HuH-7 (cell line): ENCODE measurements at regions not wholly inside any gene's neighbourhood (a gene's known extent, or its start where the extent isn't known, plus 50 kb on each side); places are given as distances from the start of the nearest gene placed in this dataset.

Source experiments
- DNase-seq: peaks from one replicate; pipeline ENCODE4 v3.0.0; 2011; ENCODE audit warnings: low spot score

GRCh38 chr16:6498858-6499257 is 833.8 kb upstream of the RBFOX1 start:
- DNase-seq, result no peak

DNA sequence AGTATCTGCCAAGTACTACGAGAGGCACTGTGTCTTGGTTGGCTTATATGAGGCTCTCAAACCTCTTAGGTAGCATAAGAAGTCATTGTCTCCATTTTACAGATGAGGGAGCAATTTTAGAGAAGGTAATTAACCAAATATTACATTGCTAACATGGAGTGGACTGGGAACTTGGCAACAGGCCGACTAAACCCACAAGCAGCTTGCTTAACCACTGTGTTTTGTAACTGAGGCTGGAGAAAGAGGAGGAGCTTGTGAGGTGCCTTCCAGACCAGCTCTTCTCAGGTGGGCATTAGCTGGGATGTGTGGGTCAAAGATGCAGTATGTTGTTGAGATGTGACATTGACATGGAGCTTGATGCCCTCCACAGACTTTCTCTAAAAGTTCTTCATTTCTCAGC is 835.6 kb upstream of the RBFOX1 start:
- DNase-seq, result no peak

- no peak for DNase-seq
Measured at GRCh38 chr16:6495486-6496210, 837.0 kb upstream of the RBFOX1 start.

GRCh38 chr16:6494716-6495115 is 837.9 kb upstream of the RBFOX1 start:
- DNase-seq, result no peak

- DNase-seq, result no peak
Measured at GRCh38 chr16:6493555-6493954, 839.1 kb upstream of the RBFOX1 start.

GRCh38 chr16:6492742-6493141 is 839.9 kb upstream of the RBFOX1 start:
- no peak for DNase-seq

- no peak for DNase-seq
Measured at GRCh38 chr16:6484935-6485334, 847.7 kb upstream of the RBFOX1 start.

GRCh38 chr16:6484081-6484480 is 848.6 kb upstream of the RBFOX1 start:
- DNase-seq, result no peak

DNA sequence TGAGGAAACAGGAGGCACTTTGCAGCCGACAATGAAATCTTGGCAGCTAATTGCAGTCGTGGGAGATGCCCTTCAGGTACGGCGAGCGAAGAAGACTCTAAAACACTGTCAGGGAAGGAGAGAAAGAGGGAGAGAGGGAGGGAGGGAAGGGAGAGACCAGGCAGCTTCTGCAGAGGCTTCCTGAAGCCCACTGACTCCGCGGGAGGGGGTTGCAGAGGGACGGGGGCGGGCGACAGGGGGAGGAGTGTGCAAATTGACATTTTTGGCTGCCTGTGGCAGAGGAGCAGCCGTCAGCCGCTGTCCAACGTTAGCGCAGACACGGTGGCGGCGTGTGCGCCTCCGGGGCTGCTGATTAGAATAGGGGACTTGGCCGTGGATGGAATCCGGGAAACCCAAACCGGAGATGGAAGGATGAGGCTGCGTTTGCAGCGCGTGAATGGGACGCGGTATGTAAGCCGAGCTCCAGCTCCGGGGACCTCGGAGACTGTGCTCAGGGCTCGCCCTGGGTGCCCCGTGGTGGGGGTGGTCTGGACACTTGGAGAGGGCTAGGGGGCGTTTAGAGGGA is 849.1 kb upstream of the RBFOX1 start:
- DNase-seq, result no peak

DNA sequence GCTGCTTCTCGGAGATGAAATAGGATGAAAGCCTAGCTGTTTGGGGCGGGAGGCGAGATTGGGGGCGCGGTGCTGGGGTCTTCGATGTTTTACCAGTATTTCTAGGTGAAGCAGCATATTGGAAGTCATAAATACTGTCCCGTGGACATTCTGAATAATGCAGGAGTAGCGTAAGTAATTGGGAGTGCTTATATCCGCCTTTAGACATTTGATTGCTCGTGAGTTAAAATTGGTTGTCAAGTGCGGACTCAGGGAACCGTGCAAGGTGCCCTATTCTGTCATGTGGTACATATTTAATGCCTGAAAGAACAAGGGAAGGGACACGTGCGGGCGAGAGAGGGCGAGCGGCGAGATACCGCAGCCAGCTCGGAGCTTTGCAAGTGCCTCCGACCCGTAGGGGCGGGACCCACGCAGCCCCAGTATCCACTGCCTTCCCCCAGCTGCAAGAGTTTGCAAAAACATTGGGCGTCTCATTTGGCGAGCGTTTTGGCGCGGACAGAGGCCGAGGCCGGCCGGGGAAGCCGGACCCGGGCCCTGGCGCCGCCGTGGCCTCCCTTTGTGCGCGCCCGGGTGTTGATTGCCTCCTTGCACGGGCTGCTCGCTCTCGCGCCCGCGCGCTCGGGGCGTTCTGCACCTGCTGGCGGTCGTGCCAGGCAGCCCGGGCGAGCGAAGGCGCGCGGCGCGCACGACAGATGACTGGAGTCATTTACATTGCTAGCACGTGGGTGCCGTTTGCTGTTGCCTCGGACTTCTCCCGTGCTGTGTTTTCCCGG is 849.8 kb upstream of the RBFOX1 start:
- DNase-seq, result no peak

DNA sequence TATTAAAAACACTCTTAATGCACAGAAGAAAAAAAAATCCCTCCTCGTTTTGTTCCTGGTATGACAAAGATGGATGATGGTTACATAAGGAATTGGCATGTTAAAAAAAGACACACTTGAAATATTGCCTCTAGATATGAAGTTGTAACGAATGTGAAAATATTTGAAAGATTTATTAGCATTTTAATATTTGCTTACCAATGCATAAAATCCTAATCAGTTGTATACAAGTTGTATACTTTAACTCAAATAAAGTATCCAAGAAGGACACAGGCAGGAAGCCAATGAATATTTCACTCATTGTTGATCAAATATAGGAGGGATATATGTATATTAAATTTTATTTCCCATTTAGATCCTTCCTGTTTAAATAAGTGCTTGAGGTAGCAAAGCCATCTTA is 850.8 kb upstream of the RBFOX1 start:
- DNase-seq, result no peak

DNA sequence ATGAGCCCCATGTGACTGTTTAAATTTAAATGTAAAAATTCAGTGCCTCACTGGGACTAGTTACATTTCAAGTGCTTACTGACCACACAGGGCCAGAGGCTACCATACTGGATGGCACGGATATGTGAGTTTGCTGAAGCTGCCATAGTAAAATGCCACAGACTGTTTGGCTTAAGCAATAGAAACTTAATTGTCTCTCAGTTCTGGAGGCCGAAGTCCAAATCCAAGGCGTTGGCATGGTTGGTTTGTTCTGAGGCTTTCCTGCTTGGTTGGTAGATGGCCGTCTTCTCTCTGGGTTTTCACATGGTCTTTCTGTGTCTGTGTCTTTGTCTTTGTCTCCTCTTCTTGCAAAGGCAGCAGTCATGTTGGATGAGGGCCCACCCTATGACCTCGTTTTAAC is 878.9 kb upstream of the RBFOX1 start:
- no peak for DNase-seq

GRCh38 chr16:6447021-6447790 is 885.4 kb upstream of the RBFOX1 start:
- DNase-seq, result no peak

DNA sequence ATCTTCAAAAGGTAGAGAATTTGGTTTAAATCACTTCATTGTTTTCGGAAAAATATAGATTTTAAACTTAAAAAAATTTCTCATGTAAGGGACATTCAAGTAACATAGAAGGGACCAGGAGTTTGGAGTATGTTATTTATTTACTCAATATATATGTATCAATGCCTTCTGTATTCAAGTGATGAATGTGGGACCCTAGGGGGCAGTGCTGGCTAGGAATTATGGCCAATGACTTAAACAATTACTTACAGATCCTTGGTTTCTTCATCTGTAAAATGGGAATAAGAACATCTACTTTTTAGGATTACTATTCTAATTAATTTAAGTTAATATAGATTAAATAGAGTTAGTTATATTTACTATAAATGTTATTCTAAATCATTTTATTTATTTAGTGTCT is 886.3 kb upstream of the RBFOX1 start:
- no peak for DNase-seq

DNA sequence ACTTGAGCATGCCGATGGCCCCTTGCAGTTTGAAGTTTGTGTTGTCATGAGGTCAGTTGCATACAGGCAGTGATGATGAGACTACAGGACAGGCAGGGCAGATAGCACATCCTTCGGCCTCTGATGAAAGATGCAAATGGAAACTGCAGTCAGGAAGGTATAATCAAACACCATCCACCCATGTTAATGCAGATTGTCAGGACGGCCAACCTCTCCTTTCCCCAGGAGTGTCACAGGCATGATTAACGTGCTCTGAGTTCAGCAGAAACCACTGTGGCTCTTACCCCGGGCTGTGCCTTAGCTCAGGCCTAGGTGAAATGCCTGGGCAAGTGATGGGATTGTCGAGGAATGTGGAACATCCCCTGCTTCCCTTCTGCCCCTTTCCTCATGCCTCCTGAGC is 893.5 kb upstream of the RBFOX1 start:
- DNase-seq, result no peak

DNA sequence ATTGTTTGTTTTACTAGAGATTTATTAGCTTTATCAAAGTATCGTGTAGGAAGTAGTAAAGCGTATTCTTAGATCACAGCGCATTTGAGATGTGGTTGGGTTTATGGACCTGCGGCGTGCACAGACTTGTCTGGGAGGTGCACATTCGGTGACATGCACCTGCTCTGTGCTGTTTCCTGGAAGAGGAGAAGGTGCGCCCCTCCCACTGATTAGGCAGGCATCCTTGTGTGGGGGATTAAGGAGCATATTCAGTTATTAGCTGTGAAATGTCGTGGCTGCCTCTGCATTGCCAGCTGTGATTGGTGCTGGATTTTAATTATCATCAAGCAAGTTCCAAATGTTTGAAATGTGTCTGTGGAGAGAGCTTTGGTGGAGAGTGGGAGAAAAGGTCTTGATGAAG is 903.8 kb upstream of the RBFOX1 start:
- DNase-seq, result no peak

GRCh38 chr16:6427621-6428020 is 905.0 kb upstream of the RBFOX1 start:
- no peak for DNase-seq

DNA sequence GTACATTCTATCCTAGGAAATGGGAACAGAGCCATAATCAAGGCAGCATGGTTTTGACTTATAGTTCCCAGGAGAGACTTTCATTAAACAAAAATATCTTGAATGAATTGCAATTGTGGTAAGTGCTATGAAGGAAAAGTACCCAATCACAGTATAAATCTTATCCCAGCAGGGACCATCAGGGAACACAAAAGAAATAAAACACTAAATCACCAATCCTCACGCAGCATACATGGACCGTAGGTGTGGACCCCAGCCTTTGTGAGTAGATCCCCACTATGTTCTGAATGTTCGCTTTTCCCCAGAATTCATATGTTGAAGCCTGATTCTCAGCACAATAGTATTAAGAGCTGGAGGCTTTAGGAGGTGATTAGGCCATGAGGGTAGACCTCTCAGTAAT is 925.0 kb upstream of the RBFOX1 start:
- DNase-seq, result no peak

DNA sequence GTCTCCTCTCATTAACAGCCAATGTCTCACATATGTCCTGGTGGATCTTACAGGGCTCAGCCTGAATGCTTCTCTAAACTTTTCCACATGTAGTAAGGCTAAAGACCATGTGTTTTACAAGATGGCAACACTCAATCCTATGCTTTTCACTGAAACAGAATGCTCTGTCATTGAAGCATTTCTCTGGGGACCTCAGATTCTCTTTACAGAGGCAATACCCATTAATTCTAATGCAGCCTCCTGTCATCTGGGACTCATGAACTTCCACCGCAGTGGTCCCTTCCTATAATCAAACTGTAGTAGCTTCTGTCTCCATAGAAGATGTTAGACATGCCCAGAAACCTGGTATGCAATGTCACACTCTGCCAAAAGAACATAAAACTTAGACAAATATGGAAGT is 926.6 kb upstream of the RBFOX1 start:
- no peak for DNase-seq

GRCh38 chr16:6382924-6383459 is 949.7 kb upstream of the RBFOX1 start:
- DNase-seq, result no peak

DNA sequence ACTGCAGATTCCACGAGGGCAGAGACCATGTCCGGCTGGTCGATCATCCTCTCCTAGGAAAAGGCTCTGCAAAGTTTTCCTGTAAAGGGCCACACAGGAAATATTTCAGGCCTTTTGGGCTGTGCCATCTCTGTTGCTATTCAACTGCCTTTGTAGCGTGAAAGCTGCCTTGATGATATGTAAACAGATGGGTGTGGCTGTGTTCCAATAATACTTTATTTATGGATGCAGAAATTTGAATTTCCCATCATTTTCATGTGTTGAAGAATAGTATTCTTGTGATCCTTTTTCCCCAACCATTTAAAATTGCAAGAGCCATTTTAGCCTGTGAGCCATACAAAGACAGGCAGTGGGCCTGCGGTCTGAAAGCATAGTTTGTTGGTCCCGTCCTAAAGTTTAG is 950.7 kb upstream of the RBFOX1 start:
- no peak for DNase-seq

DNA sequence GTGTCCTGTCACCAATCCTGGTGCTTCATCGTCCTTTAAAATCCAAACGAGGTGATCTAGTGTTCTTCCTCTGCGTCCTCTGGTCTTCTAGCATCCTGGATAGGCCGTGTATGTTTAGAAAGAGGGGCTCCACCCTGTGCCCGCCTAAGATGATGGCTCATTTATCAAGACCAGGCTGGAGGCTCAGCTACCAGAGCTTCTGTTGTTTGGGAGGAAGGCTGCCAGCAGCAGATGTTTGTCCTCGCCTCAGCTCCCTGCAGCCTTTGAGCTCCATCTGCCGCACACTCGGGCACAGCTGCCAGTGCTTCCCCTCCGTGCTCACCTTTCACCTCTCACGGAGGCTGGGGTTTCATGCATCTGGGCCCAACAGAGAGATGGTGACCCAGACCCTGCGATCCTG is 954.7 kb upstream of the RBFOX1 start:
- DNase-seq, result no peak
